ENCODE measurements at regions not wholly inside any gene's neighbourhood (a gene's known extent, or its start where the extent isn't known, plus 50 kb on each side); places are given as distances from the start of the nearest gene placed in this dataset.

GRCh38 chrX:104324461-104325212 lies 69.9 kb upstream of the ESX1 start:
- Histone ChIP-seq H3K79me2 (ENCODE audit: control insufficient read depth, low read length) (no peaks in the 10 kb centered on the region), H3F3A (ENCODE audit: control insufficient read depth, insufficient read depth) (no peaks in the 10 kb centered on the region), H3K36me3 (ENCODE audit: control insufficient read depth, low read length) (no peaks in the 10 kb centered on the region), H3K4me1 (ENCODE audit: control insufficient read depth, low read length) (no peaks in the 10 kb centered on the region), H3K27me3 (ENCODE audit: control insufficient read depth, low read length) (no peaks in the 10 kb centered on the region), H3K4me3 (ENCODE audit: low read length) (no peak overlapping the region), H3K27ac (ENCODE audit: low read depth, low read length) (no peak overlapping the region), H3K9me3 (ENCODE audit: control insufficient read depth, insufficient read depth, low read length) (no peaks in the 10 kb centered on the region), H3K9me2 (replicated peaks; ENCODE audit: control insufficient read depth, low read length) (no peaks in the 10 kb centered on the region), H4K20me1 (ENCODE audit: control insufficient read depth, insufficient read depth, low read depth, low read length) (no peaks in the 10 kb centered on the region), H3K4me2 (ENCODE audit: low read length) (no peak overlapping the region)
- TF ChIP-seq EZH2phosphoT487 (IDR thresholded peaks at IDR 0.05; ENCODE audit: borderline replicate concordance, low read length) = no peak
- no peak for TF ChIP-seq CTCF (IDR thresholded peaks at IDR 0.05; ENCODE audit: low read depth, low read length, poor library complexity, severe bottlenecking)

DNA sequence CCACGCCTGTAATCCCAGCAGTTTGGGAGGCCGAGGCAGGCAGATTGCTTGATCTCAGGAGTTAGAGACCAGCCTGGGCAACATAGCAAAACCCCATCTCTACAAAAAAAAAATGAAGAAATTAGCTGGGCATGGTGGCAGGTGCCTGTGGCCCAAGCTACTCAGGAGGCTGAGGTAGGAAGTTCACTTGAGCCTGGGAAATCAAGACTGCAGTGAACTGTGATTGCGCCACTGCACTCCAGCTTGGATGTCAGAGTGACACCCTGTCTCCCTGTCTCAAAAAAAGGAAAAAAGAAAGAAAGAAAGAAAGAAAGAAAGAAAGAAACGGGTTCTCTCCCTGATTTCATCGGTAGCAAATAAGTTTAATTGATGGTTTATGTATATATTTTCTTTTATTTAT lies 64.6 kb upstream of the ESX1 start:
- H3K79me2 ChIP-seq (ENCODE audit: control insufficient read depth, low read length) = no peaks in the 10 kb centered on the region
- H4K20me1 ChIP-seq (ENCODE audit: control insufficient read depth, insufficient read depth, low read depth, low read length) = no peaks in the 10 kb centered on the region
- no peak for TF ChIP-seq EZH2phosphoT487 (IDR thresholded peaks at IDR 0.05; ENCODE audit: borderline replicate concordance, low read length)
- no peak for TF ChIP-seq CTCF (IDR thresholded peaks at IDR 0.05; ENCODE audit: low read depth, low read length, poor library complexity, severe bottlenecking)
- H3K4me3 ChIP-seq (ENCODE audit: low read length) = no peak overlapping the region
- H3K36me3 ChIP-seq (ENCODE audit: control insufficient read depth, low read length) = no peaks in the 10 kb centered on the region
- H3K9me3 ChIP-seq (ENCODE audit: control insufficient read depth, insufficient read depth, low read length) = no peaks in the 10 kb centered on the region
- no peak overlapping the region for H3K27ac ChIP-seq (ENCODE audit: low read depth, low read length)
- H3F3A ChIP-seq (ENCODE audit: control insufficient read depth, insufficient read depth) = no peaks in the 10 kb centered on the region
- no peaks in the 10 kb centered on the region for H3K4me1 ChIP-seq (ENCODE audit: control insufficient read depth, low read length)
- H3K27me3 ChIP-seq (ENCODE audit: control insufficient read depth, low read length) = no peaks in the 10 kb centered on the region
- no peak overlapping the region for H3K4me2 ChIP-seq (ENCODE audit: low read length)
- no peaks in the 10 kb centered on the region for H3K9me2 ChIP-seq (replicated peaks; ENCODE audit: control insufficient read depth, low read length)

- no peaks in the 10 kb centered on the region for H3K27me3 ChIP-seq (ENCODE audit: control insufficient read depth, low read length)
- TF ChIP-seq CTCF (IDR thresholded peaks at IDR 0.05; ENCODE audit: low read depth, low read length, poor library complexity, severe bottlenecking) = no peak
- no peak for TF ChIP-seq EZH2phosphoT487 (IDR thresholded peaks at IDR 0.05; ENCODE audit: borderline replicate concordance, low read length)
- no peaks in the 10 kb centered on the region for H3K9me2 ChIP-seq (replicated peaks; ENCODE audit: control insufficient read depth, low read length)
- no peaks in the 10 kb centered on the region for H3K4me1 ChIP-seq (ENCODE audit: control insufficient read depth, low read length)
- no peaks in the 10 kb centered on the region for H3F3A ChIP-seq (ENCODE audit: control insufficient read depth, insufficient read depth)
- no peak overlapping the region for H3K27ac ChIP-seq (ENCODE audit: low read depth, low read length)
- no peak overlapping the region for H3K4me2 ChIP-seq (ENCODE audit: low read length)
- no peaks in the 10 kb centered on the region for H3K9me3 ChIP-seq (ENCODE audit: control insufficient read depth, insufficient read depth, low read length)
- no peak overlapping the region for H3K4me3 ChIP-seq (ENCODE audit: low read length)
- H3K36me3 ChIP-seq (ENCODE audit: control insufficient read depth, low read length) = no peaks in the 10 kb centered on the region
- no peaks in the 10 kb centered on the region for H4K20me1 ChIP-seq (ENCODE audit: control insufficient read depth, insufficient read depth, low read depth, low read length)
- no peaks in the 10 kb centered on the region for H3K79me2 ChIP-seq (ENCODE audit: control insufficient read depth, low read length)
Measured at GRCh38 chrX:104318330-104319009, 63.7 kb upstream of the ESX1 start.
